ENCODE measurements at regions not wholly inside any gene's neighbourhood (a gene's known extent, or its start where the extent isn't known, plus 50 kb on each side); places are given as distances from the start of the nearest gene placed in this dataset.
"Not testable (repeated sequence)": the region's sequence is repeated elsewhere in the genome, so short reads cannot be mapped to it uniquely, and the experiment has no call there.

GRCh38 chr4:160034501-160034900, 931.6 kb downstream of the RAPGEF2 start:
- intact Hi-C loops (cut with DNase I, micrococcal nuclease) = no loop called here
- ATAC-seq = no peak
- no peak for DNase-seq

- intact Hi-C loops (cut with DNase I, micrococcal nuclease) = no loop called here
- ATAC-seq (no peak), DNase-seq (no peak)
These were observed 935.7 kb downstream of the RAPGEF2 start for GRCh38 chr4:160038615-160039014.

- ATAC-seq = no peak
- intact Hi-C loops (cut with DNase I, micrococcal nuclease) = no loop called here
- no peak for DNase-seq
These were observed 941.8 kb downstream of the RAPGEF2 start for GRCh38 chr4:160044693-160045092.

GRCh38 chr4:160082432-160083207, 979.7 kb downstream of the RAPGEF2 start:
- intact Hi-C loops (cut with DNase I, micrococcal nuclease) = no loop called here
- no peak for ATAC-seq
- DNase-seq = no peak

GRCh38 chr4:160091631-160092030, 988.8 kb downstream of the RAPGEF2 start:
- intact Hi-C loops (cut with DNase I, micrococcal nuclease) = no loop called here
- ATAC-seq (no peak), DNase-seq (no peak)

- ATAC-seq (no peak), DNase-seq (no peak)
- intact Hi-C loops (cut with DNase I, micrococcal nuclease) = no loop called here
These were observed 997.4 kb downstream of the RAPGEF2 start for GRCh38 chr4:160100316-160100715.

- DNase-seq = no peak
- intact Hi-C loops (cut with DNase I, micrococcal nuclease) = no loop called here
- no peak for ATAC-seq
These were observed 1008.0 kb downstream of the RAPGEF2 start for GRCh38 chr4:160110891-160111290.

- ATAC-seq (no peak), DNase-seq (no peak)
- intact Hi-C loops (cut with DNase I, micrococcal nuclease) = no loop called here
These were observed 1014.8 kb downstream of the RAPGEF2 start for GRCh38 chr4:160117686-160118085.

- DNase-seq; ATAC-seq; intact Hi-C loops (cut with DNase I, micrococcal nuclease): not testable (repeated sequence)
These were observed 1022.9 kb downstream of the RAPGEF2 start for GRCh38 chr4:160125576-160126287.

GRCh38 chr4:160127211-160127610, 1024.3 kb downstream of the RAPGEF2 start:
- no peak for DNase-seq
- peak; percentile 76 for ATAC-seq
- intact Hi-C loops (cut with DNase I, micrococcal nuclease) = no loop called here

- peak; percentile 74 for ATAC-seq
- DNase-seq = no peak
These were observed 1026.6 kb downstream of the RAPGEF2 start for GRCh38 chr4:160129439-160129838.

GRCh38 chr4:160136021-160136420, 1033.1 kb downstream of the RAPGEF2 start:
- DNase-seq (no peak), ATAC-seq (no peak)
- intact Hi-C loops (cut with DNase I, micrococcal nuclease) = no loop called here

More at GRCh38 chr4:160129439-160129838, 1026.6 kb downstream of the RAPGEF2 start:
- intact Hi-C loops (cut with DNase I, micrococcal nuclease) = no loop called here

- intact Hi-C loops (cut with DNase I, micrococcal nuclease) = no loop called here
- DNase-seq (no peak), ATAC-seq (no peak)
These were observed 1038.3 kb downstream of the RAPGEF2 start for GRCh38 chr4:160141206-160141605.

GRCh38 chr4:160142579-160142978, 1039.7 kb downstream of the RAPGEF2 start:
- intact Hi-C loops (cut with DNase I, micrococcal nuclease) = no loop called here
- no peak for ATAC-seq

GRCh38 chr4:160143574-160143973, 1040.7 kb downstream of the RAPGEF2 start:
- intact Hi-C loops (cut with DNase I, micrococcal nuclease) = no loop called here
- ATAC-seq (peak; percentile 100), DNase-seq (no peak)

More at GRCh38 chr4:160142579-160142978, 1039.7 kb downstream of the RAPGEF2 start:
- no peak for DNase-seq

- intact Hi-C loops (cut with DNase I, micrococcal nuclease) = no loop called here
These were observed 1056.6 kb downstream of the RAPGEF2 start for GRCh38 chr4:160159457-160159856.

GRCh38 chr4:160161026-160161425, 1058.1 kb downstream of the RAPGEF2 start:
- DNase-seq (no peak), ATAC-seq (no peak)
- intact Hi-C loops (cut with DNase I, micrococcal nuclease) = no loop called here

More at GRCh38 chr4:160159457-160159856, 1056.6 kb downstream of the RAPGEF2 start:
- DNase-seq = no peak
- no peak for ATAC-seq

- peak; percentile 59 for ATAC-seq
- intact Hi-C loops (cut with DNase I, micrococcal nuclease) = no loop called here
- peak in 1 of 2 donors; percentile 6 for DNase-seq
These were observed 1072.3 kb downstream of the RAPGEF2 start for GRCh38 chr4:160175064-160175643.

GRCh38 chr4:160180211-160180610, 1077.3 kb downstream of the RAPGEF2 start:
- no peak for DNase-seq
- intact Hi-C loops (cut with DNase I, micrococcal nuclease) = no loop called here
- ATAC-seq = no peak

- no peak for ATAC-seq
- no peak for DNase-seq
- intact Hi-C loops (cut with DNase I, micrococcal nuclease) = no loop called here
These were observed 1079.8 kb downstream of the RAPGEF2 start for GRCh38 chr4:160182727-160183126.
